SK-N-SH (cell line): ENCODE measurements at regions not wholly inside any gene's neighbourhood (a gene's known extent, or its start where the extent isn't known, plus 50 kb on each side); places are given as distances from the start of the nearest gene placed in this dataset.

Source experiments
- CTCF ChIA-PET: fragments of 300-600, 350-600 bp; formaldehyde crosslinking; extraction: SDS; loops from one replicate; lab custom pipeline; 2021; lab: Yijun Ruan, JAX
- POLR2A ChIA-PET: fragments of 350-600 bp; sonication (Branson Sonifier 250); formaldehyde crosslinking; extraction: SDS; loops from one replicate; lab custom pipeline; 2020; ENCODE audit warnings: antibody characterized with exemption, inconsistent platforms; lab: Yijun Ruan, JAX
- DNase-seq: peaks from one replicate; pipeline ENCODE4 v3.0.0; 2012
- H2AFZ ChIP-seq: fragments of 200-600 bp; sonication (generic); 2 replicates; pipeline ENCODE4 v1.8.1; 2016; ENCODE audit warnings: antibody characterized with exemption, mild to moderate bottlenecking, low read depth
- H3F3A ChIP-seq: fragments of 200-600 bp; sonication (generic); replicated peaks from 2 replicates; pipeline ENCODE3; 2016; ENCODE audit warnings: antibody characterized with exemption, mild to moderate bottlenecking; ENCODE audit not compliant: insufficient read depth
- H3K27ac ChIP-seq, 2 experiments: fragments of 200-500 bp in 1 of 2; fragments of 200-600 bp in 1 of 2; sonication (Bioruptor generic) in 1 of 2; sonication (generic), shearing (Covaris generic) in 1 of 2; 2 replicates each; pipeline versions ENCODE4 v1.5.1 to v1.6.1; 2014 to 2016; ENCODE audit warnings: low read depth in 2 of 2, inconsistent platforms in 1 of 2, low read length in 1 of 2, mild to moderate bottlenecking in 1 of 2, mixed read lengths in 1 of 2
- H3K27me3 ChIP-seq: fragments of 200-600 bp; sonication (generic), shearing (Covaris generic); 2 replicates; pipeline ENCODE4 v1.6.1; 2016; ENCODE audit warnings: mixed run types; ENCODE audit not compliant: insufficient read depth
- H3K36me3 ChIP-seq, 2 experiments: fragments of 200-500 bp in 1 of 2; fragments of 200-600 bp in 1 of 2; sonication (Bioruptor generic) in 1 of 2; sonication (generic) in 1 of 2; replicated peaks in 1 of 2; 2 replicates each; pipeline versions ENCODE3 to v1.5.1; 2014 to 2016; ENCODE audit warnings: low read length in 1 of 2, mild to moderate bottlenecking in 1 of 2; ENCODE audit not compliant: insufficient read depth in 2 of 2, control insufficient read depth in 1 of 2
- H3K4me1 ChIP-seq, 2 experiments: fragments of 200-500 bp in 1 of 2; fragments of 200-600 bp in 1 of 2; sonication (Bioruptor generic) in 1 of 2; sonication (generic), shearing (Covaris generic) in 1 of 2; 2 replicates each; pipeline versions ENCODE4 v1.5.1 to v1.6.1; 2014 to 2016; ENCODE audit warnings: low read depth in 1 of 2, low read length in 1 of 2, mixed run types in 1 of 2; ENCODE audit not compliant: insufficient read depth in 2 of 2, control insufficient read depth in 1 of 2
- H3K4me2 ChIP-seq: fragments of 200-600 bp; sonication (generic), shearing (Covaris generic); 2 replicates; pipeline ENCODE4 v1.6.1; 2017; ENCODE audit warnings: mixed run types
- H3K4me3 ChIP-seq, 2 experiments: fragments of 200-500 bp in 1 of 2; fragments of 200-600 bp in 1 of 2; sonication (Bioruptor generic) in 1 of 2; sonication (generic), shearing (Covaris generic) in 1 of 2; 2 replicates each; pipeline versions ENCODE4 v1.5.1 to v1.8.1; 2014 to 2016; ENCODE audit warnings: low read depth in 2 of 2, inconsistent platforms in 1 of 2, low read length in 1 of 2, mild to moderate bottlenecking in 1 of 2, mixed read lengths in 1 of 2, moderate library complexity in 1 of 2
- H3K79me2 ChIP-seq: fragments of 200-600 bp; sonication (generic); 2 replicates; pipeline ENCODE4 v1.8.1; 2017; ENCODE audit warnings: mild to moderate bottlenecking; ENCODE audit not compliant: insufficient read depth
- H3K9ac ChIP-seq: fragments of 200-600 bp; sonication (generic); 2 replicates; pipeline ENCODE4 v1.6.1; 2017; ENCODE audit warnings: mixed run types
- H3K9me2 ChIP-seq: fragments of 200-600 bp; sonication (generic); 2 replicates; pipeline ENCODE4 v1.6.1; 2017; ENCODE audit warnings: mixed run types
- H3K9me3 ChIP-seq: fragments of 200-600 bp; sonication (generic); 2 replicates; pipeline ENCODE4 v1.6.1; 2017; ENCODE audit warnings: mixed run types, mild to moderate bottlenecking, moderate library complexity
- H4K20me1 ChIP-seq: fragments of 200-600 bp; sonication (generic); 2 replicates; pipeline ENCODE4 v1.6.1; 2017; ENCODE audit warnings: mild to moderate bottlenecking, mixed run types; ENCODE audit not compliant: insufficient read depth
- GATA2 ChIP-seq: sonication (generic); formaldehyde crosslinking; IDR thresholded peaks from 2 replicates; pipeline ENCODE4 v1.5.0; 2020; ENCODE audit warnings: mild to moderate bottlenecking, missing genetic modification reagents
- IRF3 ChIP-seq: fragments of 150-350 bp; IDR thresholded peaks from 2 replicates; pipeline ENCODE4 v1.6.1; 2016; ENCODE audit warnings: mild to moderate bottlenecking, low read depth, low read length
- PBX3 ChIP-seq: IDR thresholded peaks from 2 replicates; pipeline ENCODE4; 2012
- REST ChIP-seq: IDR thresholded peaks from 2 replicates; pipeline ENCODE4 v1.6.1; 2012; ENCODE audit warnings: mild to moderate bottlenecking, low read depth, low read length, moderate library complexity
- SIN3A ChIP-seq: IDR thresholded peaks from 2 replicates; pipeline ENCODE4 v1.6.1; 2012; ENCODE audit warnings: low read depth, mild to moderate bottlenecking, low read length, moderate library complexity, borderline replicate concordance
- TAF1 ChIP-seq: IDR thresholded peaks from 2 replicates; pipeline ENCODE4 v1.6.1; 2012; ENCODE audit warnings: low read depth, mild to moderate bottlenecking, low read length, moderate library complexity, borderline replicate concordance
- TCF12 ChIP-seq: IDR thresholded peaks from 2 replicates; pipeline ENCODE4 v1.4.0; 2012
- WGBS: methylation state at CpG from one replicate; pipeline ENCODE4 v1.1.6; 2017; ENCODE audit warnings: low lambda C conversion rate; 5-methylcytosine and 5-hydroxymethylcytosine counted together

GRCh38 chr2:220174826-220175225 lies 547.4 kb downstream of the SLC4A3 start:
- no peak overlapping the region for H3K27ac ChIP-seq
- no peaks in the 10 kb centered on the region for H3K9me2 ChIP-seq
- POLR2A ChIA-PET, result no interaction called here
- no peaks in the 10 kb centered on the region for H3F3A ChIP-seq
- DNase-seq, result no peak
- no peaks in the 10 kb centered on the region for H3K79me2 ChIP-seq
- no peak overlapping the region for H3K4me2 ChIP-seq
- H3K36me3 ChIP-seq, result no peaks in the 10 kb centered on the region
- H2AFZ ChIP-seq, result no peak overlapping the region
- no peaks in the 10 kb centered on the region for H3K4me1 ChIP-seq
- CTCF ChIA-PET, result no interaction called here
- no peak overlapping the region for H3K9ac ChIP-seq
- no peaks in the 10 kb centered on the region for H3K27me3 ChIP-seq
- H4K20me1 ChIP-seq, result no peaks in the 10 kb centered on the region
- H3K4me3 ChIP-seq, result no peak overlapping the region
- no peaks in the 10 kb centered on the region for H3K9me3 ChIP-seq
- TF ChIP-seq IRF3 (no peak), SIN3A (no peak), GATA2 (CRISPR knock-in tag) (no peak), PBX3 (no peak), REST (no peak)
- WGBS, result 16% methylated on average over 2 of the region's 2 CpGs

- no peaks in the 10 kb centered on the region for H4K20me1 ChIP-seq
- ChIA-PET POLR2A (no interaction called here), CTCF (no interaction called here)
- H3K27ac ChIP-seq, result no peak overlapping the region
- no peaks in the 10 kb centered on the region for H3K9me2 ChIP-seq
- TF ChIP-seq TCF12 (peak; percentile 32; the same call in 1 of the 2 replicates), TAF1 (no peak), PBX3 (peak; percentile 31; the same call in 1 of the 2 replicates)
- WGBS, result 14% methylated on average over 2 of the region's 2 CpGs
- no peaks in the 10 kb centered on the region for H3F3A ChIP-seq
- H3K79me2 ChIP-seq, result no peaks in the 10 kb centered on the region
- no peak overlapping the region for H3K4me3 ChIP-seq
- H2AFZ ChIP-seq, result no peak overlapping the region
- H3K9me3 ChIP-seq, result no peaks in the 10 kb centered on the region
- H3K4me2 ChIP-seq, result no peak overlapping the region
- no peaks in the 10 kb centered on the region for H3K36me3 ChIP-seq
- no peak overlapping the region for H3K9ac ChIP-seq
- H3K4me1 ChIP-seq, result no peaks in the 10 kb centered on the region
- H3K27me3 ChIP-seq, result no peaks in the 10 kb centered on the region
- DNase-seq, result no peak
Measured at GRCh38 chr2:220175967-220176366, 548.5 kb downstream of the SLC4A3 start.
